NB4 (cell line): ENCODE measurements at regions not wholly inside any gene's neighbourhood (a gene's known extent, or its start where the extent isn't known, plus 50 kb on each side); places are given as distances from the start of the nearest gene placed in this dataset.

Experiments
- POLR2A ChIP-seq: IDR thresholded peaks from 2 replicates; pipeline ENCODE4 v1.6.1; 2011; ENCODE audit warnings: mild to moderate bottlenecking; ENCODE audit not compliant: insufficient read length; ENCODE audit errors: extremely low read depth
- TF ChIP-seq, protein P1 (sequence below): IDR thresholded peaks from one replicate; pipeline ENCODE4 v1.5.1; 2012; ENCODE audit warnings: low read depth, low read length

DNA sequence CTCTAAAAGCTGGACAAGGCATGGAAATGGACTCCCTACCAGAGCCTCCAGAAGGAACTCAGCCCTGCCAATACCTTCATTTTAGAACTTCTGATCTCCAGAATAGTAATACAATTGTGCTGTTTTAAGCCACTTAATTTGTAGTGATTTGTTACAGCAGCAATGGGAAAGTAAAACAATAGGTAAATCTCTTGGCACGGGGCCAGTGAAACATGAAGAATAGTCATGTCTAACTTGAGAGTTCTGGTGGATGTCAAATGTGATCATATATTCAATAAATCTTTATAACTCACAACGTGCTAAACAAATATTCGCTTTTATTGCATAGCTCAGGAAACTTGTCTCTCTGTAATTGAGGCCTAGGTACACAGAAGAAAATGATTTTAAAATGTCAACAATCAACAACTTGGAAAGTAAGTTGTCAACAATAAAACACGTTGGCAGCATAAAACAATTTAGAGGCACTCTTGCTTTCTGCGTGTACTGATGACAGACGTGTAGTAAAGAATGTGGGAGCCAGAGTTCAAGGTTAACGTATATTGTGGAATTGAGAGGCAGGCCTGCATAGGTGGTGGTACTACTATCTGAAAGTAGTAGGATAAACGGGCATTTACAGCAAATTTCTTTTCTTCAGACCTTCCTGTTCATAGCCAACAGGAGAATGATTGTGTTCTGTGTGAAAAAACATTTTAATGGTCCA, 140.5 kb upstream of the OPRM1 start:
- TF ChIP-seq, protein P1, sequence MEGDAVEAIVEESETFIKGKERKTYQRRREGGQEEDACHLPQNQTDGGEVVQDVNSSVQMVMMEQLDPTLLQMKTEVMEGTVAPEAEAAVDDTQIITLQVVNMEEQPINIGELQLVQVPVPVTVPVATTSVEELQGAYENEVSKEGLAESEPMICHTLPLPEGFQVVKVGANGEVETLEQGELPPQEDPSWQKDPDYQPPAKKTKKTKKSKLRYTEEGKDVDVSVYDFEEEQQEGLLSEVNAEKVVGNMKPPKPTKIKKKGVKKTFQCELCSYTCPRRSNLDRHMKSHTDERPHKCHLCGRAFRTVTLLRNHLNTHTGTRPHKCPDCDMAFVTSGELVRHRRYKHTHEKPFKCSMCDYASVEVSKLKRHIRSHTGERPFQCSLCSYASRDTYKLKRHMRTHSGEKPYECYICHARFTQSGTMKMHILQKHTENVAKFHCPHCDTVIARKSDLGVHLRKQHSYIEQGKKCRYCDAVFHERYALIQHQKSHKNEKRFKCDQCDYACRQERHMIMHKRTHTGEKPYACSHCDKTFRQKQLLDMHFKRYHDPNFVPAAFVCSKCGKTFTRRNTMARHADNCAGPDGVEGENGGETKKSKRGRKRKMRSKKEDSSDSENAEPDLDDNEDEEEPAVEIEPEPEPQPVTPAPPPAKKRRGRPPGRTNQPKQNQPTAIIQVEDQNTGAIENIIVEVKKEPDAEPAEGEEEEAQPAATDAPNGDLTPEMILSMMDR = no peak
- no peak for TF ChIP-seq POLR2A
